ENCODE measurements at regions not wholly inside any gene's neighbourhood (a gene's known extent, or its start where the extent isn't known, plus 50 kb on each side); places are given as distances from the start of the nearest gene placed in this dataset.

DNA sequence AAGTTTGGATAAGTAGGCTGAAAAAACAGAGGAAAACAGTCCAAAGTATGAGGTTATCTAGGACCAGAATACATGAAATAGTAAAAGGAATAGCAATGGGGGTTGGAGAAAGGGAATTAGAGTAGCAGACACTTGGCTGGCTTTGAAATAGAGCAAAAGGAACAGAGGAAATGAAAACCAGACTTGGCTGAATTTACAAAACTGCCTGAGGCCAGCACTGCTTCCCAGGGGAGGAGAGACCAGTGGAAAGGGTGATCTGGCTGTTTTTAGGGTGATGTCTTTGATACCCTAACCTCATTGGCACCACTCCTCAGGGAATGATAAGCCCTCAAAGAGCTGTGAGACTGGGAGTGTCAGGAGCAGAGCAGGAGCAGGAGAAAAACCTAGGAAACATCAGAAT is 413.4 kb upstream of the SLC30A5 start:
- no peak for DNase-seq (ENCODE audit: low spot score)
- in situ Hi-C loops (cut with MboI; ENCODE audit: low sequenced_read_pairs, unreplicated experiment): no loop called here
- TF ChIP-seq, protein P1, sequence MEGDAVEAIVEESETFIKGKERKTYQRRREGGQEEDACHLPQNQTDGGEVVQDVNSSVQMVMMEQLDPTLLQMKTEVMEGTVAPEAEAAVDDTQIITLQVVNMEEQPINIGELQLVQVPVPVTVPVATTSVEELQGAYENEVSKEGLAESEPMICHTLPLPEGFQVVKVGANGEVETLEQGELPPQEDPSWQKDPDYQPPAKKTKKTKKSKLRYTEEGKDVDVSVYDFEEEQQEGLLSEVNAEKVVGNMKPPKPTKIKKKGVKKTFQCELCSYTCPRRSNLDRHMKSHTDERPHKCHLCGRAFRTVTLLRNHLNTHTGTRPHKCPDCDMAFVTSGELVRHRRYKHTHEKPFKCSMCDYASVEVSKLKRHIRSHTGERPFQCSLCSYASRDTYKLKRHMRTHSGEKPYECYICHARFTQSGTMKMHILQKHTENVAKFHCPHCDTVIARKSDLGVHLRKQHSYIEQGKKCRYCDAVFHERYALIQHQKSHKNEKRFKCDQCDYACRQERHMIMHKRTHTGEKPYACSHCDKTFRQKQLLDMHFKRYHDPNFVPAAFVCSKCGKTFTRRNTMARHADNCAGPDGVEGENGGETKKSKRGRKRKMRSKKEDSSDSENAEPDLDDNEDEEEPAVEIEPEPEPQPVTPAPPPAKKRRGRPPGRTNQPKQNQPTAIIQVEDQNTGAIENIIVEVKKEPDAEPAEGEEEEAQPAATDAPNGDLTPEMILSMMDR (IDR thresholded peaks at IDR 0.05; ENCODE audit: borderline replicate concordance, control extremely low read depth, extremely low read depth, insufficient read depth, missing control alignments): no peak

DNA sequence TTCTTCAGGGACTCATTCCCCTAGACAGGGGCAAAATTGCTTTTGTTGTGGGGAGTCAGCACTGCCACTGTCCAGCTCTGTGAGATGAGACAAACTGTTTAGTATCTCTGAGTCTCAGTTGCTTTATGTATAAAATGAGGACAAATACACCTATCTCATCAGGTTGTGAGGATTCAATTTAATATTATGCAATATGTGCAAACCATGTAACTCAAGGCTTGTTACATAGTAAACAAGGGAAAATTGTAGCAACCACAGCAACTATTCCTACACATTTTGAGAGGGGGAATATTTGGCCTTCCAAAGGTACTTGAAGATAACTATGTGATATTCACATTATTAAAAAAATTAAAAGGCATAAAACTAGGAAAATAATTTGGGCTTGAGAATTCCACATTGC is 411.9 kb upstream of the SLC30A5 start:
- TF ChIP-seq, protein P1 (IDR thresholded peaks at IDR 0.05; ENCODE audit: borderline replicate concordance, control extremely low read depth, extremely low read depth, insufficient read depth, missing control alignments): no peak
- in situ Hi-C loops (cut with MboI; ENCODE audit: low sequenced_read_pairs, unreplicated experiment): no loop called here
- DNase-seq (ENCODE audit: low spot score): no peak

DNA sequence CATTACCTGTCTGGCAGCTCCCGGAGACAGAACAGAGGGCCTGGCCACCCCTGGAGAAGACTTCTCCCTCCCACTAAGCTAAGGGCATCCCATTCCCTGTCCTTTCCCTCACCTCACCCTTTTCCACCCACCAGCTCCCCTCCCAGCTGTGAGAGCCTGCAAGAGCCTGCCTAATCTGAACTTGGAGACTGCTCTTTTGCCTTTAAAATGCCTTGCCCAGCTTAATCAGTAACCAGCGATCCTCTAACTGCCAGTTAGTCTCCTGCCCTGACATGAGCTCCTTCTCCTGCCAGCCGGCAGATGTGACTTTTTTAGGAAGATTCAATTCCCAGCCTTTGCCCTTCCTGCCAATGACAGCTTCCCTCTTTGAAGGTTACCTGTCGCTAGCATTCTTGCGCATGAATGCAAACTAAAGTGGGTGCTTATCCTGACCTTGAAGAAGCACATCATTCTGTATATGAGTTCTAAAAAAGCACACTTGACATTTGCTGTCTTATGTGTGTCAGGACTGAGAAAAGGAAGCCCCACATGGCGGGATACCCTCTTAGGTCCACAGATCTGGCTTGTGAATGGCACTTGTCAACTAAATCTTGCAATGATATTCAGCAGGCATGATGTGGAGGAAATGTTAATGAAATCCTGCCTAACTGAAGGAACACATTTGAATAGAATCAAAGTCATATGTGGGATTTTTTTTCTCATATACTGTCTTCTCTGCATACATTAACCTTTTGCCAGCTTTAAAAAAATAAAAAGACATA is 411.2 kb upstream of the SLC30A5 start:
- no peak for DNase-seq (ENCODE audit: low spot score)
- in situ Hi-C loops (cut with MboI; ENCODE audit: low sequenced_read_pairs, unreplicated experiment): no loop called here

GRCh38 chr5:68683632-68684036 is 410.2 kb upstream of the SLC30A5 start:
- TF ChIP-seq, protein P1 (IDR thresholded peaks at IDR 0.05; ENCODE audit: borderline replicate concordance, control extremely low read depth, extremely low read depth, insufficient read depth, missing control alignments): no peak
- no peak for DNase-seq (ENCODE audit: low spot score)
- in situ Hi-C loops (cut with MboI; ENCODE audit: low sequenced_read_pairs, unreplicated experiment): no loop called here

More for the DNA sequence above, 411.2 kb upstream of the SLC30A5 start:
- TF ChIP-seq, protein P1 (IDR thresholded peaks at IDR 0.05; ENCODE audit: borderline replicate concordance, control extremely low read depth, extremely low read depth, insufficient read depth, missing control alignments): no peak

GRCh38 chr5:68685863-68686262 is 408.0 kb upstream of the SLC30A5 start:
- TF ChIP-seq, protein P1 (IDR thresholded peaks at IDR 0.05; ENCODE audit: borderline replicate concordance, control extremely low read depth, extremely low read depth, insufficient read depth, missing control alignments): no peak
- no peak for DNase-seq (ENCODE audit: low spot score)
- in situ Hi-C loops (cut with MboI; ENCODE audit: low sequenced_read_pairs, unreplicated experiment): no loop called here

GRCh38 chr5:68688547-68688946 is 405.3 kb upstream of the SLC30A5 start:
- DNase-seq (ENCODE audit: low spot score): no peak
- TF ChIP-seq, protein P1 (IDR thresholded peaks at IDR 0.05; ENCODE audit: borderline replicate concordance, control extremely low read depth, extremely low read depth, insufficient read depth, missing control alignments): no peak
- in situ Hi-C loops (cut with MboI; ENCODE audit: low sequenced_read_pairs, unreplicated experiment): no loop called here

Data from GM13976 (cell line).